GM04503 (cell line): ENCODE measurements at regions not wholly inside any gene's neighbourhood (a gene's known extent, or its start where the extent isn't known, plus 50 kb on each side); places are given as distances from the start of the nearest gene placed in this dataset.
"Not testable (repeated sequence)": the region's sequence is repeated elsewhere in the genome, so short reads cannot be mapped to it uniquely, and the experiment has no call there.

Source experiments
- DNase-seq: peaks from one replicate; pipeline ENCODE4 v3.0.0-alpha.2; 2012; ENCODE audit warnings: low read depth

DNA sequence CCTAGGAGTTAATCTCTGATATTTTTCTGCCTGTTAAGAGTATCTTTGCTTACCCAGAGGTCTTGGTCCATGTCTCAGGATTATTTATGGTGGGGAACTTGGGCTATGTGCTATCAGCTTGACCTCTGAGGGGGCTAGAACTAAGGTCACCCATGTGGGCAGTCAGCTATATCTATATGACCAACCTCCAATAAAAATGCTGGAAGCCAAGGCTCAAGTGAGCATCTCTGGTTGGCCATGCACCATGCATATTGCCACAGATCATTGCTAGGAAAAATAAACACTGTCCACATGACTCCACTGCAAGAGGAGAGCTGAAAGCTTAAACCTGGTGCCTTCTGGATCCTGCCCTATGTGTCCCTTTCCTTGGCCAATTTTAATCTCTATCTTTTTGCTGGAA, 196.5 kb upstream of the SLC7A11 start:
- no peak for DNase-seq

GRCh38 chr4:138437263-138437851, 195.2 kb upstream of the SLC7A11 start:
- DNase-seq, result no peak

- not testable (repeated sequence) for DNase-seq
Measured at GRCh38 chr4:138435733-138436132, 193.6 kb upstream of the SLC7A11 start.

GRCh38 chr4:138435046-138435445, 192.9 kb upstream of the SLC7A11 start:
- not testable (repeated sequence) for DNase-seq

- DNase-seq, result no peak
Measured at GRCh38 chr4:138428611-138429010, 186.5 kb upstream of the SLC7A11 start.

DNA sequence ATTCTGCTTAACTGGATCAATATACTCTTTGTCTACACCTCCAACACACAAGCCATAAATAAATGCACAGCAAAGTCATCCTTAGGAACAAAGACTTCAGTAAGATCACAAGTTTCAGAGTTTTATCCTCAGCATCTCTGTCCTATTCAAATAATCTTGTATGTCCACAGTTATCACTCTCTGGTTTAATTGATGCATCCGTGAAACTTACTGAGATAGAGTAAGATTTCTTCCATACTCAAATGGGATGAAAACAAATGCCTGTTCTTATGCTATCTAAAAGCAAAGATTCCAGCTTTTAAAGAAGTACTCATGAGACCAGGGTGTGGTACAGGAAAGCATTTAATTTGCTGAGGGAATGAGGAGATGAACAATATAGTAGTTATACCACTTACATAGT, 184.6 kb upstream of the SLC7A11 start:
- no peak for DNase-seq

GRCh38 chr4:138420471-138420870, 178.3 kb upstream of the SLC7A11 start:
- no peak for DNase-seq

DNA sequence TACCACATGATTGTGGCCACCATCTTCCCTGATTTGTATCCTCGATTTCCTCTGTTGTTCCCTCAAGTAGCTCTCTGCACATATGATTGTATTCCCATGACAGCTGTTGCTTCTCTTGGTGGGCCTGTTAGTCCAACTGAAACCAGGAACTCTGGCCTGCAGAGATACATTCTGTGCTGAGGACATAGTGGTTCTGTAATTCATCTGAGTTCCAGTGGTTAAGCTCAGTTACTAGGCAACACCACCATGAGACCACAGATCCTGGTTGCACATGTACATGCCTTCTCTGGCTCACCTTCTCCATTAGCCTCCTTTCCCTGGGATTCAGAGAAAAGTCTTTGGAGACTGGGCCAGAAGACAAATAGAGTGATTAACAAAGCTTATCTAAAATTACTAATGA, 172.1 kb upstream of the SLC7A11 start:
- no peak for DNase-seq

DNA sequence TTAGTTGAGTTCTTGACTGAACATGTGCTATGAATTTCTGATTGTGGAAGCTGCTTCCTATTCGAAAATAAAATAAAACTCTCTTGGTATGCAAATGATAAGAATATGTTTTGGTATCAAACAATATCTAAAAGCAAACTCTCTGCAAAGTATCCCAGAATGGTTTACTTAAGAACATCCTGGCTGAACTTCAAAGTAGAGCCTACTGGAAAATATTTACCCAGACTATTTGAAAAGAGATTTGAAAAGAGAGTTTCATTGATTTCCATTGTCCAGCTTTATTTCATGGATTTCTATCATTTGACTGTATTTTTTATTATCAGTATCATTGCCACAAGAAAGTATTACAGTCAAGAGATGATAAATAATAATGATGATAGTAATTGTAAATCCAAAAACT, 171.1 kb upstream of the SLC7A11 start:
- DNase-seq, result no peak

DNA sequence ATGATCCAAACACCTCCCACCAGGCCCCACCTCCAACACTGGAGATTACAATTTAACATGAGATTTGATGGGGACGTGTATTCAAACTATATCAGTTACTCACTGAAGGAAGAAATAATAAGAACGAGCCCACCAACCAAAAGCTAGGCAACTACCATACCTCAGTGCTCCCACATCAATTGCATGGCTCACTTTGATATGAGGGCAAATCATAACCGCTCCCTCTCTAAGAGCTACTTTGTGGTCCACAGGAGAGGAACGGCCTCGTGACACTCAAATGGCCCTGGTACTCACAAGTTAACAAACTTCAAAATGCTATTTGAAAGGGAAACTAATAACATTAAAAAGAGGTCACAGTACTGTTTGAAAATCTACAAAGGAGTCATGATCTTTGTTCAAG, 170.7 kb upstream of the SLC7A11 start:
- DNase-seq, result no peak

GRCh38 chr4:138410266-138410665, 168.1 kb upstream of the SLC7A11 start:
- no peak for DNase-seq

GRCh38 chr4:138409670-138410069, 167.5 kb upstream of the SLC7A11 start:
- DNase-seq, result no peak

DNA sequence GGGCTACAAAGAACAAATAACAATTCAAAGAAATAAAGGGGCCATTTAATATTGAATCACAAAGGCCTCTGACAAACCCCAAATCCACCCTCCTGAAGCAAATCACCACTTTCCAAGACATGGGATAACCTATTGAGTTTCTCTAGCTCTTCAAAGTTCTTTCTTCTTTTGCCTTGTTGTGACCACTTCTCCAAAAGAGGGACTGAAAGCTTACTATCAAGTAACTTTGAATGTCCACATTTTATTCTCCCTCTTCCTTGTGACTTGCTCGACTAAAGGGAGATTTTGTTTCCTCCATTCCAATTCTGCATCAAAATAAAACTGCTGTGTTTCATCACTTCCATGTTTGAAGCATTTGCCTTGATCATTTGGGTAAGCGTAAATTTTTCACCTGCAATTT, 166.6 kb upstream of the SLC7A11 start:
- DNase-seq, result no peak

DNA sequence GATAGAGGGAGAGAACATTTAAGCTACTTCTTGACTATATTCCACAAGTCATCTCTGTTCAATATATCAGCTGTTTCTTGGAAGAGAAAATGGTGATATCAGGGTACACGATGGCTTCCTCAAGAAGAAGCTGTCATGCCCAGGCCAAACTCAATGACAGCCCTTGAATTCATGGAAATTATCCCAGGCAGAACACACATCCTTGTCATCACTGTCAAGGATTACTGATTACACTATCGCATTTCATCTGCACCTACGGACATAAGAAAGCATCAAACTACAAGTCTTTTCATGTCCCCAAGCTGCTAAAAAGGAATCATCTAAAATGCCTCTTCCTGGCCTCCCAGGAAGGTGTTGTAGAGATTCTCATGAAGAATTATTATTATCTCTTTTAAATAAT, 165.2 kb upstream of the SLC7A11 start:
- DNase-seq, result no peak

- no peak for DNase-seq
Measured at GRCh38 chr4:138406876-138407275, 164.7 kb upstream of the SLC7A11 start.

DNA sequence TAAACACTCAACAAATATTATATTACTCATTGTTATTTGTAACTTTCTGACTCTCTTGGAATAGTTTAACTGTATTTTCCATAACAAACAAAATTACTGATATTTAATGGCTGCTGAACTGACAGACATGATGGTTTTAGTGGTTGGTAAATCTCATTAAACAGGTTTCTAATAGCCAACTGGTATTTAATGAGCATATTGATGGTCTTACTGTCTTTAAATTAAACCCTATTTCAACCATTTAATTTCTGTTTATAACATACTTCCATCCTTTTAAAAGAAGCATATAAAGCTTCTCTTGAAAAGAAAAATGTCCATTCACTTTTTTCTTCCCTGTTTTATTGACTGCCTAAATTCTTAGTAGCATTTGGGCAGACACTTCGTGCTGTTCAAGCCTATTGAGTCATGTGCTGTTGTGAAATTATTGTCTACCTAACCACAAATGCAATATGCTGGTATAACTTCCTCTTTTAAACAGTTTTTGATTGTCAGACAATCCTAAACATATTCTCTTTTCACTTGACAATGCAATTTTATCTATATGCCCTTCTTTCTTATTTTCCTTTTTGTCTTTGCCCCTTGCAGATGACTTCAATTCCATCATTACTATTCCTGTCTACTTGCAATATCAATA, 163.9 kb upstream of the SLC7A11 start:
- peak; percentile 44 for DNase-seq

DNA sequence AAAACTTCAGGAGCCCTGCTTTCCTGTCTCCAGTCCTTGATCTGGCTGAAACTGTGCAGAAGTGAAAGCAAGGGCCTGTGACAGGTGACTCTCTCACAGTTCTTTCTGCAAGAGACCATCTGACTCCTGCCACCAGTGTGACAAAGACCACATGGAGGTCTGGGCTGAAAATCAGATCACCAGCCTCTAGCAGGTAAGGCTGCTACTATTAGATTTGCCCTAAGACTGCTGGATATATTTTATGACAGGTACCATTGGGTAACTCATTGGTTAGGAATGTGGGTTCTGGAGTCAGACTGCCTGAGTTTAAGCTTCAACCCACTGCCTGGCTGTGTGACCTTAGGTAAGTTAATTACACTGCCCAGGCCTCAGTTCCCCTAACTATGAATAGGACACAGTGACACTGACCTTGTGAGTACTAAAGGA, 163.3 kb upstream of the SLC7A11 start:
- DNase-seq, result no peak

- DNase-seq, result no peak
Measured at GRCh38 chr4:138404801-138405200, 162.7 kb upstream of the SLC7A11 start.

DNA sequence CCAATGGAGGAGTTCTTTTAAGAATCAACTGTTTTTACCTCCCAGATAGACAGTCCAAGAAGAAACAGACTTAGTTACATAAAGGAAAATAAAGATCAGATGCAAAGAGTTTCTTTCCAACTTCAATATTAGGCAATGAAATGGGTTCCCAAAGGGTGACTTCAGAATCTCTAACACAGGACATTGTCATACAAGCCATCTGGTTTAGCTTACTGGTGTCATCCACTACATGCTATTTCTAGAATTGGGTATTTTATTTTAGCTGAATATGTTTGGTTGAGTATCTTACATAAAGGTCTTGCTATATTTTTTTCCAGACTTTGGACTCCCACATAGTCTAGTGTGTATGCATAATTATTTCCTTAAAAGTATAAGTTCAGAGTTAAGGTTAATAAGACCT, 162.1 kb upstream of the SLC7A11 start:
- no peak for DNase-seq

- no peak for DNase-seq
Measured at GRCh38 chr4:138401334-138401733, 159.2 kb upstream of the SLC7A11 start.

GRCh38 chr4:138400543-138400942, 158.4 kb upstream of the SLC7A11 start:
- DNase-seq, result no peak

DNA sequence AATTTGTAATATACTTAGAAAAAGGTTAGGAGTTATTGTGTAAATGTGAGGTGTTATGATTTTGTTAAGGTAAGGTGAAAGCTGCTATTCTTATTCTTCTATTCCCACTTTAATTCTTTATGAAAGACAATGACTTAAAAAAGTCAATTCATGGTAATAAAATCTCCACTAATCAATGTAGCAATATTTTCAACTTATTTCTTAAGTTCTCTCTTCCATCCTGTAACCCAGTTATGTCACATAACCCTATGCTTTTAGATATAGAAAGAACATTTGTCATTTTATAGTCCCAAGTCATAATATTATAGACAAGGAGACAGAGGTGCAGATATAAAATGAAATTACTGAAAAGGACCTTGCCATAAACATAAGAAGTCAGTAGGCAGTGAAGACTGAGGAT, 157.9 kb upstream of the SLC7A11 start:
- DNase-seq, result no peak

- DNase-seq, result no peak
Measured at GRCh38 chr4:138399081-138399480, 156.9 kb upstream of the SLC7A11 start.

DNA sequence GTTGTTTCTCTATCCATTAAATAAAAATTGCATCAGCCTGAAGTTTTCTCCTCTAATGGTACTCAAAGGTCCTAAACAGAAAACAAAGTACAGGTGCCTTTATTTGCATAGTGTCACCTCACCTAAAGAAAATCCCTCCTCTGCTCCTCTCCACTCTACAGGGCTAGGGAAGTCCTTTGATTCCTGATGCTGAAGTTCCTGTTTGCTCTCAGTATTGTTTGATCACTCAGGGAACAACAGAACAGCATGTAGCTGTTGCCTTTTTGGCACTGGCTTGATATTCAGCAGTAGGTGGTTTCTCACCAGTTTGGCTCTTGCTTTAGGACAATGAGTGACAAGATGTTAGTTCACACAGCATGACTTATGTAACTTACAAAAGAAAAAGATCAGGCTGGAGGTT, 156.2 kb upstream of the SLC7A11 start:
- DNase-seq, result no peak
